GM18907 (cell line): ENCODE measurements at regions not wholly inside any gene's neighbourhood (a gene's known extent, or its start where the extent isn't known, plus 50 kb on each side); places are given as distances from the start of the nearest gene placed in this dataset.
"Not testable (repeated sequence)": the region's sequence is repeated elsewhere in the genome, so short reads cannot be mapped to it uniquely, and the experiment has no call there.

ENCODE experiments used
- ATAC-seq: cut with Tn5 transposase; IDR thresholded peaks from one replicate; pipeline ENCODE4 v1.9.1; 2021; ENCODE audit warnings: mild to moderate bottlenecking, moderate library complexity; ENCODE audit not compliant: unreplicated experiment

GRCh38 chr9:126056312-126057021 lies 270.2 kb upstream of the MVB12B start:
- ATAC-seq = no peak

DNA sequence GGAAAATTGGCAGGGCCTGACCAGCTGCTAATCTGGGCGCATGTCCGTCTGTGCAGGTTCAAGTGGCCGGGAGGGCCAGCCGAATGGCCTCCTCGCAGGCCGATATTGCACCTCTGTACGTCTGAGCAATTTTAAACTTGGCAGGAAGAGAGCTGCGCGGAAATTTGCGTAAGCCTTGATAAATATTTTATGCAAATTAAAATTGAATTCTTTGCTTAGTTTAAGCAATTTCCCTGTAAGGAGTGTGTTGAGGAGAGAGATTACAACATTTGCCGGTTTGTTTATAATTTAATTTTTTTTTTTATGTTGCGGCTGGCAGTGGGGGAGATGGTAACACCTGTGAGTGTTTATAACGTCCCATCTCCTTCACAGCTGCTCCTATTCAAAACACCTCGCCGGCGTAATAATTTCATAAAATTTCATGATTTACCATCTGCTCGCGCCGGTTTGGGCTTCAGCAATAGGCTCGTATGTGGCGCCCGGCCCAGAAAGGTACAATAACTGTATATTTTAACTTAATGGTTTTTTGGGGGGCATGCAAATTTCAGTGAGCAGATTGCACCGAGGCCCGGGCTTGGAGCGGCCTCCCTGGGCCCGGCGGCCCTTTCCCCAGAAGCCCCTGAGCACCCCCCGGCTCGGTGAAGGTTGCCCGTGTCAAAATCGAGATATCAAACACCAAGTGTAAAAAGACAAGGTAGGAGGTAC lies 269.4 kb upstream of the MVB12B start:
- no peak for ATAC-seq

- ATAC-seq = no peak
Observed at GRCh38 chr9:126058011-126058531, 268.6 kb upstream of the MVB12B start.

DNA sequence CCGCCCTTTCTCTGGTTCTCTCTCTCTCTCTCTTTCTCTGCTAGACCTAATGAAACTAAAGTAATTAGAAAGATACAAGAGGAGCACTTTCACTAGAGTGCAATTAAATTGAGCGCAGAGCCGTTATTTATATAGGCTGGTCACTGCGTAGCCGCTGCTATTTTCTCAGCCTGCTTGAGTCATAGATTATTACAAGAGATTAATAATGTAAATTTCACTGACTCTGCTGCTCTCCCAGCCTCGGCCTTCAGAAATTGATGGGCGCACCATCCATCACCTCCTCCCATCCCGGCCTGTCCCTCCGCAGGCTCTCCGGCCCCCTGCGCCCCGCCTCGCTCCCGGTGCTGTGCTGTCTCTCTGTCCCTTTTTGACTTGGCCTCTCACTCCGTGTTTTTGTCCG lies 268.0 kb upstream of the MVB12B start:
- ATAC-seq = no peak

GRCh38 chr9:126061575-126061974 lies 265.1 kb upstream of the MVB12B start:
- no peak for ATAC-seq

DNA sequence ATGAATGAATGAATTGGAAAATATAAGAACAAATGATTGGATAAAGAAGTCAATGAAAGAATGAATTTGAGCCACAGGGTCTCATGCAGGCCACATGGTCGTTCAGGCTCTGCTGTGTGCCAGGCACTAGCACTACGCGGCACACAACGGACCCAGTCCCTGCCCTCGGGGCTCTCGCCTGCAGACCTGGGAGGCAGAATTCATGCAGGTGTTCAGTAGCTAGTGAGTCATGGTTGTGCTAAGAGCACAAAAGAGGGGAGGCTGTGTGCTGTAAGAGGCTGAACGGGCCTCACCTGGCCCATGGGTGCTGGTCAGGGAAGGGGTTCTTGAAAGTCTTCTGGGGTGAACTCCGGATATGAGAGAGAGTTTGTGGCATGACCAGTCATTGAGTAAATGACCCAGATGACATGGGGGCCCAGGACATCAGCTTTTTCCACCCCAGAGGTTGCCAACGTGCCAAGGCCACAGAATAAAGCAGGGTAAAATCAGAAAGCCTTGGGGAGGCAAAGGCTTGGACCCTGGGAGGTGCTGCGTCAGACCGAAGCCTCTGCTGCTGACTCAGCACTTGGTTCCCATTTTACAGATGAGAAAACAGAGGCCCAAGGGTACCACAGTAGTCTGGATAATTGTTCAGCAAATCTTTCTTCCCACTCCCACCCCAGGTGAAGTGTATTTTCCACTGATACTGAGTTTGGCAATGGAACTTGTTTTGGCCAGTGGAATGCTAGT lies 264.3 kb upstream of the MVB12B start:
- ATAC-seq = no peak

DNA sequence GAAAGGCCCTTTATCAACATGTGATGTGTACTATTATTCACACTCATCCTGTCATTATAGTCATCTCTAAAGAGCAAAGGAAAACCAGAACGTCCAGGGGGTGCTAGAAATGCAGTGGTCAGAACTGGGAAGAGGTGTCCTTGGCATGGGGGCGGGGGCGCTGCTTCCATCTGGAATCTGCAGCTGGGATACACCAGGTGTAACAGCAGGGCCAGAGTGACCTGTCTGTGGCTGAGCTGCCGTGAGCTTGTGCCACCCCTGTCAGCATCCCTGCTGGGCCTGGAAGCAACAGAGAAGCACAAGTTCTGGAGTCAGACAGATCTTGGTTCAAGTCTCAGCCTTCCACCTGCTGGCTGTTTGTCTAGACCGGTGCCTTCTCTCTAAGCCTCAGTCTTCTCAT lies 263.3 kb upstream of the MVB12B start:
- ATAC-seq = no peak

DNA sequence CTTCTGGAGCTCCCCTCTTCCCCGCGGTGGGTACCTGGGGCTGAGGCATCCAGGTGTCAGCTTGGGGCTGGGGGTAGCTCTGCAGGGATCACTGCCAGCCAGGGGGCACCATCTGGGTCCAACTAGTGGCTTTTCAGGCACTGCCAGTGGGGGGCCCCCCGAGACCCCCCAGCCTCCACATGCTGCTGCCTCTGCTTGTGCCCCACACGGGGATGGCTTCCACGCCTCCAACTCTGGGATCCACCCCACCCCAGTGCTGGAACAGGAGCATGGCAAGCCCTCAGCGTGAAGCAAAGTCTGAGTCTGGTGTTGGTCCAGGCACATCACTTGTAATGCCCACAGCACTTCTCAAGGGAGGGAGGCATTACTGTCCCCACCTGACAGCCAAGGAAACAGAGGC lies 260.5 kb upstream of the MVB12B start:
- no peak for ATAC-seq

GRCh38 chr9:126067031-126067734 lies 259.4 kb upstream of the MVB12B start:
- no peak for ATAC-seq

GRCh38 chr9:126068534-126069230 lies 257.9 kb upstream of the MVB12B start:
- ATAC-seq = no peak

GRCh38 chr9:126069400-126069955 lies 257.2 kb upstream of the MVB12B start:
- no peak for ATAC-seq

DNA sequence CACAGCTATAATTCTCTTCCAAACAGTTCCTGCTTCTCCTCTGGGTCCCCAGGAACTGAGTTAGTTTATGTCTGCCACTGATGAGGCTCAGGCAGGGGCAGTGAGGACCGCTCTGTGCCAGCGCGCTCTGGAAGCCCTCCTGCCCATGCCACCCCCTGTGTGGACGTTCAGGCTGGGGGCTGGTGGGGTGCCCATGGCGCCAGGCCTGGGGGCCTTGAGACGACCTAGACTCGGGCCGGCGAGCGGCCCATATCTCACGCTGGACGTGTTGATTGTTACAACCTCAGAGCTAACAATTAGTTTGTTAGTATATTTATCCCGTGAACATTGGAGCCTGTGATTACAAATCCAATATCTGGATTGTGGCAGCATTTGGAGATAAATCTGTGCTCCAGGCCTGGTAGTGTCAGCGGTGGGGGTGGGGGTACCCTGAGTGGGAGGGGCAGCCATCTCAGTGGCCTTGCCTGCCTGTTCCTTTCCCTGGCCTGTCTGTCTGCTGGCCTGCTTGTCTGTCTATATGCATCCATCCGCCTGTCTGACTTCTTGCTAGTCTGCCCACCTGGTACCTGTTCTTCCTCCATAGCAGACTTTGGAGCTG lies 256.5 kb upstream of the MVB12B start:
- ATAC-seq = no peak

GRCh38 chr9:126071076-126071750 lies 255.4 kb upstream of the MVB12B start:
- no peak for ATAC-seq

GRCh38 chr9:126077656-126078055 lies 249.0 kb upstream of the MVB12B start:
- not testable (repeated sequence) for ATAC-seq

GRCh38 chr9:126080641-126081040 lies 246.0 kb upstream of the MVB12B start:
- no peak for ATAC-seq

- no peak for ATAC-seq
Observed at GRCh38 chr9:126081746-126082145, 244.9 kb upstream of the MVB12B start.

DNA sequence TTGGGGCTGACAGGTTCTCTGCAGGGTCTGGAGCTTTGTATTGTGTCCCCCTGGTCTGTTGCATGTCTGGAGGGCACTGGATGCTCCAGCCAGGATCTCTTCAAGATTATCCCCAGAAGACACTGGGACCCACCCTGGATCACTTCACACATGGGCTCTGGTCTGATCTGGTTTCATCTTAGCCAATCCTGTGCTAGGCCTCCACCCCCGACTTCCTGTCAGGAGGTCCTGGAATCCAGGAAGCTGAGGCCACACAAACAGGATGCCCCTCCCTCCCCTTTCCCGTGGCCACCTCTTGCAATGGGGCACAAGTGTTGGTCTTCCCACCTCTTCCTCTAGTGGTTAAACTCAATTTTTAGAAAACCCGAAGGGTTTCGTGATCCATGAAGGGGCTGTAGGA lies 242.6 kb upstream of the MVB12B start:
- no peak for ATAC-seq

- no peak for ATAC-seq
Observed at GRCh38 chr9:126084696-126085095, 241.9 kb upstream of the MVB12B start.

GRCh38 chr9:126085170-126085569 lies 241.5 kb upstream of the MVB12B start:
- no peak for ATAC-seq
